Dermis blood vessel endothelial cell (primary cell): ENCODE measurements at regions not wholly inside any gene's neighbourhood (a gene's known extent, or its start where the extent isn't known, plus 50 kb on each side); places are given as distances from the start of the nearest gene placed in this dataset.

Experiments
- DNase-seq: peaks from one replicate; pipeline ENCODE4 v3.0.0; 2010

DNA sequence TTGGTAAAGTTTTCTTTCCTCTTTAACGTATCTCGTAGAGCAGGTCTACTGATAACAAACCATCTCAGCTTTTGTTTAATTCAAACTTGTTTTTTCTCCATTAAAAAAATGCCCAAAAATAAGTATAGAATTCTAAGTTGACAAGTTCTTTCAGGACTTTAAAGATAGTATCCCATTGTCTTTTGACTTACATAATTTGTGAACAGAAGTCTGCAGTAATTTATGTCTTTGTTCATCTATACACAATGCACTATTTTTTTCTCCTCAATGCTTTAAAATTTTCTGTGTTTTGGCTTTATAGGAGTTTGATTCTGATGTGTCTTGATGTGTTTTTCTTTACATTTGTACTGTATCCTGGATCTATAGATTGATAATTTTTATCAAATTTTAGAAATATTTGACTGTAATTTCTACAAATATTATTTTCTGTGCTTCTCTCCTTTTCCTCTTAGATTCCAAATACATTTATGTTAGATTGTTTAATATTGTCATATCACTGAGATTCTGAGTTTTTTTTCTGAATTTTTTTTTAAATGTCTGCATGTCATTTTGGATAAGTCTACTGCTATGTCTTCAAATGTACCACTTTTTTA lies 143.3 kb downstream of the FTCDNL1 start:
- no peak for DNase-seq

- no peak for DNase-seq
Measured at GRCh38 chr2:199705538-199705937, 145.5 kb downstream of the FTCDNL1 start.

DNA sequence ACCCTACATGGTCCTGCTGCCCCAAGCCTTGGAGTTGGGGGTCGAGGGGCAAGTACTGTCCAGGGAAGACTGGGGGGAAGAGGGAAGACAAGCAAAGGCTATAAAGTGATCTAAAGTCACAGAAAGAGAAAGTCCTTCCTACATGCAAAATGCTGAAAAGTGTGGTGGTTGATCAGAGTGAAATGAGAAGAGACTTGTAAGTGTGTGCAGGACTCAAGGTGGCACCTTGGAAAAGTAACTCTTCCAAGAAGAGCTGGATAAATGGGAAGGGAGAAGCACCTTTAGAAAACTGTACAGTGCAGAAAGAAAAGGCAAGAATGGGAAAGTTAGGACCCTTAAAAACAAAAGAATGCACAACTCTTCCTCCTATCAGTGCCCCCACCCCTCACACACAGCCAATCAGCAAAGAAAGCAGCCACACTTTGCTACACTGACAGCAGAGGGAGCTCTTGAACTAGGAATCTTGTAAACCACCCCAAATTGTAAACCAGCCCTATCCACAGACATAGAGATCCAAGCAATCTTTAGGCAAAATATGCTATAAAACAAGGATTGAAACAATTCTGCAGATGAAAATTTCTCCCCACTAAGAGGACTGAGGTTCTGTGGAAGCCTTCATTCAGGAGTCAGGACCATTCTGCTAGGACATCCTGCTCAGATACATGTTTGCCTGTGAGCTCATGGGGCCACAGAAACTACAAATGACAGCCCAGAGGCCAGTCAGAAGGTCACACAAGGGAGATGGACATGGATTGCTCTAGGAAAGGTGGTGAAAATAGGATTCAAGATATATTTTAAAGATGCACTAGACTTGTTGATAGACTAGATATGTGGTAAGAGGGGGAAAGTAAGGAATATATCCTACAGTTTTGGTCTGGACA lies 146.4 kb downstream of the FTCDNL1 start:
- DNase-seq: peak; percentile 6

GRCh38 chr2:199703199-199703598 lies 147.8 kb downstream of the FTCDNL1 start:
- no peak for DNase-seq

DNA sequence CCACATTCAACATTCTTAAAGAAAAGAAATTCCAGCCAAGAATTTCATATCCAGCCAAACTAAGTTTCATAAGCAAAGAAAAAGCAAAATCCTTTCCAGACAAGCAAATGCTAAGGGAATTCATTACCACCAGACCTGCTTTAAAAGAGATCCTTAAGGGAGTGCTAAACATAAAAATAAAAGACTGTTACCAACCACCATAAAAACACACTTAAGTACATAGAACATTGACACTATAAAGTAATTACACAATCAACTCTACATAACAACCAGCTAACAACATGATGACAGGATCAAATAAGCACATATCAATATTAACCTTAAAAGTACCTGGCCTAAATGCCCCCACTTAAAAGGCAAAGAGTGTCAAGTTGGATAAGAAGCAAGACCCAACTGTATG lies 153.5 kb downstream of the FTCDNL1 start:
- no peak for DNase-seq

DNA sequence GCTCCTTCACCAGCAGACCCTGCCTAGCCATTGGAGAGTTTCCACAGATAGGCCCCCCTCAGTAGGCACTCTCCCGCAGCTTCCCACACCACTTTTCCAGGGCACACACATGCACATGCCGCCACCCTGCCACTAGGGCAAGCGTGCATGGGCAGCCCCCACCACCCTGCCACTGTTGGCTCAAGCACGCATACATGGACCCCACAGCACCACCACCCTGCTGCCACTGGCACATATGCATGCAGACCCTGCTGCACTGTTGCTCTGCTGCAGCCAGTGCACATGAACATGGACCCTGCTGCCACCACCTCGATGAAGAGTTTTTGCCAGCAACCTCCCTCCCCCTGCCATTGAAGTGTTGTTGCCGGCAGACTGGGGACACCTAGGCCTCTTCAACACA lies 154.9 kb downstream of the FTCDNL1 start:
- DNase-seq: no peak

DNA sequence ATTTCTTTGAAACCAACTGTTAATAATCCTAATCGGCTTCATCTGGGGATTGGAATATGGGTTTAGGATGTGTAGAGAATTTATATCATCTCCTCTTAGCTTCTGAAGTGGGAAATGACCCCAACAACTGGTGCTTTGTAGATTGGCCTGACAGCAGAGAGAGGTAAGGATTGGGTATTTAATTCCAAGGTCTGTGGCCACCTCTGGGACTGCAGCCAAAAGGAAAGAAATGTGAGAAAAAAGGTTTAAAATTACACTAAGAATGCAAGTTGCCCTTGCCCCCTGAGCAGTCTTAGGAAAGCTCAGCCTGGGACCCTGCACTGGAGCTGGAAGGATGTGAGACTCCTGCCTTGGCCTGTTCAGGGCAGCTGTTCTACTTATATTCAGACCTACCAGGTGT lies 157.1 kb downstream of the FTCDNL1 start:
- no peak for DNase-seq

DNA sequence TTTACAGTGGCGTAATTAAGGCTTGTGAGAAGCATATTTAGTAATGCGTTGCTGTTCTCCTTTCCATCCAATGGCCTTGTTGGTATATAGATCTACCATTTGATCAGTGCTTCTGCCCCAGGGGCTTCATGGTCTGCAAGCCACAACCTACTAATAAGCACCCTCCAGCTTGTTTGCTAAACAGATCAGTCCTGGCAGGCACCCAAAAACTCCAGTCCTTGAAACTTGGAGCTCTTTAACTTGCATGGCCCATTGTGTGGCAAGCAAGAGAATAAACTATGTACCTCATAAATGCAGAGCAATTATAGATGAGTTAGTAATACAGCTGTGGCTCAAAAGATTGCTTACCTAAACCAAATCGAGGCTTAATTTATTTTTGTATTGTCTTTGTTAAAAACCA lies 158.5 kb downstream of the FTCDNL1 start:
- DNase-seq: no peak

DNA sequence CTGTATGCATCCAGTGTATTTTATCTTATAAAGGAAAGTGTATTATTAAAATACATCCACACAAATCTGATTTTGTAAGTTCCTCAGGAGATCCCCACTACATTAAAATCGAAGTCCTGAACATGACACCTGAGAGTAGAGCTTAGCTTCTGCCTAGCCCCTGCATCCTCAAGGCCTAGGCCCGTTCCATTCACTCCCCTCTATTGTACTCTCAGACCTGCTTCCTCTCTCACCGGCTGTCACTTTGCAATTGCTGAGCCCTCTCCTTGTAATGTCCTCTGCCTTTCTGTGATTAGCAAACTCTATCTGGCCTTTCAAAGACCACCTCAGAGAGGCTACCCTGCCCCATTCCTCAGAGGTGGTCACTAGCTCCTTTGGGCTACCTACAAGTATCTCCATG lies 160.8 kb downstream of the FTCDNL1 start:
- DNase-seq: no peak

DNA sequence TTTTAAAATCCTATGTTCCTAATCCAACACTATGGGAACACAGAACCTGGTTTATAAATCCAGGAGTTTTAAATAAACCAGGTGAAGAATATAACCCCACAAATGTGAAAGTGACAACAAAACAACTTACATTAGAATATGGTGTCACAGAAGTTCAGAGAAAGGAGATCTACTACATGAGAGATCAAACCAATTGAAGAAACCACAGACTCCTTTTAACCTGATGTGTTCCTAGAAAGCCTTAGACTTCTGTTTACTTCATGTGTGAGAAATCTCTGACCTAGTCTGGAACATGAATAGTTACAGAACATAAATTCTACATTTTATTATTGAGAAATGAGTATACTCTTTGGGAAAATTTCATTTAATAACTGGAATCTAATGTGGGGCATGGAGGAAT lies 165.3 kb downstream of the FTCDNL1 start:
- DNase-seq: no peak

DNA sequence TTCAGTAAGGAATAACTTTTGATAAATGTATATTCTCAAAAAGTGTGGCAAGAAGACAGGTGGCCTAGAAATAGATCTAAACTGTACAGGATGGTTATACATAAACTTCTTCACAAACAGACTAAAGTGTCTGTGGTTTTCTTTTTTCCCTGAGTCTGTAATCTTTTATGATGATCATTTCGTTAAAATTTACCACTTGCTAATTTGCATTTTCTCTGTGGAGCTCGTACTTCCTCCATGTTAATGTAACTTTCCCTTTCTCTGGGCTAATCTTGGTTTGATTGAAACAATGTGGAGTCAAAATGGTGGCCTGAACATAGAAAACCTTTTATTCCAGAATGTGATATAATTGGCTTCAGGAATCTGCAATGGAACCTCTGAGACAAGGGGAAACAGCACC lies 166.2 kb downstream of the FTCDNL1 start:
- DNase-seq: no peak

DNA sequence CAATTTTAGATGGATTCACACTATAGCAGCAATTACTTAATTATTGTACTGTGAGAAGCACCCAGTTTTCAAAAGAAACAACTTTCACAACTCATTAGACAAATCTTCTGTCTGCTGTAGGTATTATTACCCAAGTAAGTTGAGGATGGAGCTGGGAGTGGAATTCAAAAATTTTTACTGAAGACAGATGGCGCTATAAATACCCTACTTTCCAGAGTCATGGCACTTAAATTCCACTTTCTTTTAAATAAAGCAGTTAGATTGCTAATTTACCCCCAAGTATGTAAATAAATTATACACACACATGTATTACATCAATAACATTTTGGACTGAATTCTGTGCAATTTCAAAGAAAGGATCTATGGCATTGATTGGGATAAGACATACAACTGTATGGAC lies 166.8 kb downstream of the FTCDNL1 start:
- DNase-seq: no peak

- no peak for DNase-seq
Measured at GRCh38 chr2:199682001-199682400, 169.0 kb downstream of the FTCDNL1 start.

GRCh38 chr2:199680482-199680881 lies 170.5 kb downstream of the FTCDNL1 start:
- DNase-seq: no peak

DNA sequence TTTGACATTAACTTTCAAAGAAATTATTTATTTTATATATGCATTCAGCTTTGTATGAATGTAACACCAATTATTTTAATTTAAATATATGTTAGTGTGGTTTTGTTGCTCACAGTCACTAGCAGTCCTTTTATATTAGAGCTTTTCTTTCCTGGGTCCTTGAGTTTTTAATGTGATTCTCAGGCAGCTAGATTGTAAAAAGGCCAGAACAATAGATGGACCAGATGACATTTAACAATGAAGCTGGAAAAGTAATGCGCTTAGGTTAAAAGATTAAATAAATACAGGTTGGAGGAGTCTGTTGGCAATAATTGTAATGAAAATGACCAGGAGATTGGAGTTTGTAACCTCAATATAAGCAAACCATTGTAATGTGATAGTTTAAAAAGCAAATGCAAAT lies 171.1 kb downstream of the FTCDNL1 start:
- no peak for DNase-seq

- no peak for DNase-seq
Measured at GRCh38 chr2:199677881-199678280, 173.1 kb downstream of the FTCDNL1 start.

- DNase-seq: no peak
Measured at GRCh38 chr2:199668645-199669044, 182.3 kb downstream of the FTCDNL1 start.

- no peak for DNase-seq
Measured at GRCh38 chr2:199663157-199663556, 187.8 kb downstream of the FTCDNL1 start.

- no peak for DNase-seq
Measured at GRCh38 chr2:199662255-199662654, 188.7 kb downstream of the FTCDNL1 start.

GRCh38 chr2:199660167-199660566 lies 190.8 kb downstream of the FTCDNL1 start:
- DNase-seq: no peak

- no peak for DNase-seq
Measured at GRCh38 chr2:199659207-199659606, 191.8 kb downstream of the FTCDNL1 start.

GRCh38 chr2:199646439-199646838 lies 188.7 kb upstream of the SATB2 start:
- no peak for DNase-seq

DNA sequence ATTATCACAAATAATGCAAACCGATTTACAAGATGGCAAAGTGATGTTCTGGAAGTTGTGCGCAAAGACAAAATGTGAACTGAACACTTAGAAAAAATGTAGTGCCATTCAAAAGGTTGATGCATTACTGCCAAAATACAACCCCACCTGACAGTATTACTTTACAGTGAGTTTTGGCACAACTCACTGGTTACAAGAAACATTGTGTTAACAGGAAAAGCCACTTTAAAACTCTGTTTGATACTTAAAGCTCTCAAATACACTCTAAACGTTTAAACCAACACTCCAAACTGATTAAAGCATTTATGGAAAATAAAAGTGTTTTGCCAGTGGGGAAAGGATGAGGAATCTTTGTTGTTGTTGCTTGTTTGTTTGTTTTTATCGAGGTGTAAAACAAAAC lies 173.4 kb upstream of the SATB2 start:
- no peak for DNase-seq

- no peak for DNase-seq
Measured at GRCh38 chr2:199629301-199629700, 171.6 kb upstream of the SATB2 start.

DNA sequence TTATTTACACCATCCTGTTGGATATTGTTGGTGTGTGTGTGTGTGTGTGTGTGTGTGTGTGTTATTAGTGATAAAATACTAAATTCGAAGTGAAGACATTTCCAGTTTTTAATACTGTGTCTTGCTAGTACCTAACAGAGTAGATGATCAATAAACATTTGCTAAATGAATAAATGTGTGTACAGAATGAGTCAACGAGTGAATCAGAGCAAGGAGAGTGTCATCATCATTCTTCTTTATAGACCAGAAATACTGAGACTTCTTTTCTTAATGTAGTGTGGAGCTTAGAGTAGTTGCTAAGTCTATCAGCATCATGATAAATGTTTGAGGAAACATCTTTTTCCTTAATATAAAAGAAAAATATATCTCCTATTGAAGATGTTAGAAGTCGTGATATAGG lies 169.7 kb upstream of the SATB2 start:
- no peak for DNase-seq
